Right ventricle myocardium superior (tissue), 1 donor: ENCODE measurements at regions not wholly inside any gene's neighbourhood (a gene's known extent, or its start where the extent isn't known, plus 50 kb on each side); places are given as distances from the start of the nearest gene placed in this dataset.

Source experiments
- ATAC-seq: fragments of 200-7000 bp; cut with Tn5 transposase; one replicate; pipeline ENCODE4 v1.9.1; 2020; ENCODE audit warnings: mild to moderate bottlenecking; ENCODE audit not compliant: poor library complexity
- DNase-seq: peaks from one replicate; pipeline ENCODE4 v3.0.0-alpha.2; 2020
- intact Hi-C: fragments of 100-400 bp; cut with DNase I; formaldehyde crosslinking; loops from one replicate; pipeline ENCODE4 v1.11.2; 2022
- donor health status: DM: no; HTN: yes; CAD: no; lungs with severe emphysema.

DNA sequence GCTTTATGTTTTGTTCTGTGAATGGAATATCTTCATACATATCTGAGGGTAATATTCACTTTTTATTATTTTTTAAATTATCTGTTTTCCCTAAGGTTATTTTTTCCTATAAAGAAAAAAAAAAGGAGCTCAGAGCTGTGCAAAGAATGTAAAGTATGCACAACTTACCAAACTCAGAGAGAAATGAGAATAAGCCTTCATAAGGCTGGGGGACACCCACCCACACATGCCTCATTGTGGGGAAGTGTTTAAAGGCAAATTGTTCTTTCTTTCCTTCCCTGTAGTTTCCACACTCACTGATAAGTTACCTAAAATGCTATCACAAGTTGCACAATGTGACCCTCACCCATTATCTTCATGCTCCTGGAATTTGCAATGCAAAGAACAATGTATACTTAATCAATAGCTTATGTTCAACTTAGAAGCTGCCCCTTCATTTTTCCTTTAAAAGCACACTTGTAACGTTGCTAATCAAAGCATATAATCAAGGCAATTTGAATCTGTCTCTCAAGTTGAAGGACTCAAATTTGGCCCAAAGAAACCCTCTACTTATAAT lies 108.1 kb downstream of the GNAT3 start:
- no peak for ATAC-seq
- no peak for DNase-seq
- intact Hi-C loops: no loop called here

DNA sequence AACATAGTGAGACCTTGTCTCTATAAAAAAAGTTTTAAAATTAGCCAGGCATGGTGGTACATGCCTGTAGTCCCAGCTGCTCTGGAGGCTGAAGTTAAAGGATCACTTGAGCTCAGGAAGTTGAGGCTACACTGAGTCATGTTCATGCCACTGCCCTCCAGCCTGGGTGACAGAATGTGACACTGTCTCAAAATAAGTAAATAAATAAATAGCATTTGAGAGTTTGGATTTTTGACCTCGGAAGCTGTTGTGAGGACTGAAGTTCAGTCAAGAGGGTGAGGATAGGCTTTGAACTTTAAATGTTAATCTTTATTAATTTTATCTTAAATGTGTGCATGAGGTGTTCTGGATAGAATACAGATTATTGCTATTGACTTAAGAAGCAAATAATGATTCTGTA lies 110.2 kb downstream of the GNAT3 start:
- DNase-seq: no peak
- no peak for ATAC-seq
- intact Hi-C loops: no loop called here

DNA sequence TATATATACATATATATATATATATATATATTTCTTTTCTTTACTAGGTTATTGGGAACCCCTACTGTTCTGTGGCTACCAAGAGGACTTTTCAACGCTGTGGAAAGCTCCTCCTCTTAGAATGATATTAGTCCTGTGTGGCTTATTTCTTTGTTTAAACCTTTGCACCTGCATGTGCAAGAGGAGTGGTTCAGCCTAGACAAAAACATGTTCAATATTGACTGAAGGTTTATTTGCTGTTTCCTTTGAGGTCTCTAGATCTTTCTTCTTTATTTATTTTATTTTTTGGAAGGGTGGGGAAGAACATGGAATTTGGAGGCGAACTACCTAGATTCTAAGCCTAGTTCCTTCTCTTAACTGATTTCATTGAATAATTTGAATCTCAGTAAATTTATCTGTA lies 118.1 kb downstream of the GNAT3 start:
- intact Hi-C loops: loop anchor here (5.0 to 10.0 kb wide), 2 partner anchors 296 to 329 kb away; no protein-coding TSS in a partner anchor
- ATAC-seq (no peak), DNase-seq (no peak)

DNA sequence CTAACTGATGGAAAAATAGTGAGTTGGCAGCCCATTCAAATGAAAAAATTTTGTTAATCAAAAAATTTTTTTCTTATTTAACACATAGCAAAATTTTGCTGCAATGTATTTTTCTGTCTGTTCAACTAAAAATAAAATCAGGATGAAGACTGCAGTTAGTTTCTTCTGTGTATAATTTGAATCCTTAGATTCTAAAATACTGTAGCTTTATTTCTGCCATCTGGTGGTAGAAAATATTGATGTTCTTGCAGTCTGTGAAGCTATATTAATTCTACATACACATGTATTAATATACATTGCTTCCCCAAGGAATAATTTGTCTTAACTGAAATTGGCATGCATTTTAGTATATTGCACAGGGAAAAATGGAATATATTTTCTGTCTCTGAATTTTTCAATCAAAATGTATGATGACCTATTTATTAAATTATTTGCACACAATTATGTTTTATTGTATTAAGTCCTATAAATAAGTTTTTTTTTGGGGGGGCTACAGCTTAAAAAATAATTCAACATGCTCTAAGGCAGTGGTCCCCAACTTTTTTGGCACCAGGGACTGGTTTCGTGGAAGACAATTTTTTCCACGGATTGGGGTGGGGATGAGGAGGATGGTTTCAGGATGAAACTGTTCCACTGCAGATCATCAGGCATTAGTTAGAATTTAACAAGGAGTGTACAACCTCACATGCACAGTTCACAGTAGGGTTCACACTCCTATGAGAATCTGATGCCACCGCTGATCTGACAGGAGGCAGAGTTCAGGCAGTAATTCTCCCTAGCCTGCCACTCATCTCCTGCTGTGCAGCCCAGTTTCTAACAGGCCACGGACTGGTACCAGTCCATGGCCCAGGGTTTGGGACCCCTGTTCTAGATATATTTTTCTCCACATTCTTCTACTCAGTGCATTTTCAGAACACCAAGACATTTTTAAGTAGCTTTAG lies 119.4 kb downstream of the GNAT3 start:
- ATAC-seq (no peak), DNase-seq (no peak)
- intact Hi-C loops: loop anchor here (5.0 to 10.0 kb wide), 2 partner anchors 295 to 328 kb away; no protein-coding TSS in a partner anchor

DNA sequence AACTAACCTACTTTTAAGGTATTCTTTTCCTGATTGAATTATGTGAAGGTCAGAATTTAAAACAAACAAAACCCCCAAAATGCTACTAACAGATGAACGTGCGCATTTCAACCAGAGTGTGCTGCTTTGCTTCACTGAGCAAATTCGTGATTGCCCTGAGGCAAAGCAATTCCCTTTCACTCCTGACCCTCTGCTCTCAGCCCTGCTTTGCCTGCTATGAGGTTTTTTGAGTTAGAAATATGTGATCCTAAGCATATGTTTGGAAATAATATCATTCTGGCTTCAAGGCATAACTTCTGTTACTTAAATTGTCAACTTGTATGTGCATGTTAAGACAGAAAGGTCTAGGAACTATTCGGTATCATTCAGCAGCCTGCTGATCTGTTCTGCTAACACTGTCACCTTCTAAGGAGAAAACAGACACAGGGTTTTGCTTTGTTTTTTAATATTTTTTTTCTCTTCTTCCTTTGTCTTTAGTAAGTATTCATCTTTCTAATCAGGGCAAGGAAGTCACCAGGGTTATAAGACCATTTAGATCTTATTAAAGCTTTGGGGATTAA lies 124.2 kb downstream of the GNAT3 start:
- intact Hi-C loops: no loop called here

DNA sequence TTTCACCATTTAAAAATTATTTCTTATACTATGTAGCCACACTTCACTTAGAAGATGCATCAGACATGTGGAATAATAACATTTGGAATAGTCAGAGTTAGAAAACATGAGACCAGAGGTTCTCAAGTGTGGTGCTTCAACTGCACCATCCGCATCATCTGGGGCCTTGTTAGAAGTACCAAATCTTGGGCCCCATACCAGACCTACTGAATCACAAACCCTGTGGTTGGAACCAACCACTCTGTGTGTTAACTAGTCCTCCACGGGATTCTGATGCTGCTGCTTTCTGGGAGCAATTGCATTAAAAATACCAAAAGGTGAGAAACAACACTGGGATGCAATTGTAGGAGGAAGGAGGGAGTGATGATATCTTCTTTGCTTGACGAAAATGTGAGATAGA lies 125.2 kb downstream of the GNAT3 start:
- intact Hi-C loops: no loop called here
- DNase-seq: no peak
- ATAC-seq: no peak

More for the DNA sequence above, 124.2 kb downstream of the GNAT3 start:
- no peak for DNase-seq
- no peak for ATAC-seq

DNA sequence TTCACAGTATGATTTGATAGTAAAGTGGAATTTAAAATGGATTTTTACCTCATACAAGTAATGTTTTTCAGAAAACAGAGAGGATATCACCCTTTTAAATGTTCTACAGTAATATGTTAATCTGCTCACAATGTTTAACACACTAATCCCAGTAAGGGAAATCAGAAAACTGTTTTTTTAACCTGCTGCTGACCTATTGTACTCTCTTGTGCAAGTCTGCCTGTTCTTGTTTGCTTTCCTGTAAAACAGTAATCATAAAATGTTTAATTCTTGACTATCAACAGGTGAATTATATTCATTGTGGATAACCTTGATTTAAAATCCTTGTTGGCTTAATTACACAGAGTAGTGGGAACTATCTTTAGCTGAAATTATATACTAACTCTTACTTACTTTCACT lies 126.4 kb downstream of the GNAT3 start:
- DNase-seq (no peak), ATAC-seq (no peak)
- intact Hi-C loops: no loop called here

DNA sequence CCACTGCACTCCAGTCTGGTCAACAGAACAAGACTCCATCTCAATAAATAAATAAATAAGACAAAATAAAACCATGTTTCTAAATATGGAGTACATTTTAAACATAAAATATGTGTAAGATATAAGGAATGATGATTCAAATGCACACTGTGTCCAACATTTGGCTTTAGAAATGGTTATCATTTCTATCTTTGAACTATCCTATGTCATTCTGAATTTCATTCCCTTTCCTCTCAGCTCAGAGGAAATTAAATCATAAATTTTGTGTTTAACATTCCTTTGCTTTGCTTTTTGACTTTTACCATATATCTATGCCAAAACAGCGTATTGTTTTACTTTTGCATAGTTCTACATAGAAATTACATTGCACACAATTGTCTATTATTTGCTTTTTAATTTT lies 130.9 kb downstream of the GNAT3 start:
- ATAC-seq: no peak
- intact Hi-C loops: no loop called here

DNA sequence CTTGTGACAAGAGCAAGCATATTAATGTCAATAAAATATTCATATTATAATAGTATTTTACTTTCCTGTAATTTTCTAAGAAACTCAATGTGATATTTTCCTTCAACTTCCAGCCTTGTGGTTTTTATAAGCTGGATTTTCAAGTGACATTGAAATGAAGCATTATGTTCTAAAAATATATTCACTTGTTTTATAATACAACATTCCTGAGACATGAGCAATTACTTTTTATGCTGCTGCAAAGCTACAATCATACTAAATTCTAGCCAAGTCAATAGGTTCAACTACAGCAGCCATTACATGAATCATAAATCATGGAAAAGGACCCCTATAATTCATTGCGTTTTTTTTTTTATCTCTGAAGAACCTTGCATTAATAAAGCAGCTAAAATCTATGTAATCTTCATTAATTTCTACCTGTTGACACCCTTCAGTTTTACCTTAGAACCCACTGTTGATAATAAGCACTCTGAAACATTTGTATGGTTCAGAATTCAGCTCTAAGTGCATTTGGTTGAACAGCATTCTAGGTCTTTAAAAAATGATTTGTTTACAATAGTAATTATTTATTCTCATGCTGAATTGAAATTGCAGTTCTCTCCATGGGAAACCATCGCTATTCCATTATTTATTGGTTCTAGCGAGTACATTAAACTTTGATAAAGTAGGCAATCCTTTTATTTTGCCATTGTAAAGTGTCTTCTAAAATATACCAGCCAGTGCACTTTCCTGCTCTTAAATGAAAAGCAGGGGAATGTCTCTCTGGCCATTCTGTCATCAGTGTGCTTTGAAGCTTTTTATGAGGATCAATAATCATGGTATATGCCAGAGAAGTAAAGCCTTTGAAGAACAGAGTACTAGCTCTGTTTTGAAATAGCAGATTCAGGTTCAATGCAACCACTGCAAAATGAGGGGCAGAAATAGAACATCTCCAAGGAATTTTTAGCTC lies 132.6 kb downstream of the GNAT3 start:
- DNase-seq (no peak), ATAC-seq (no peak)
- intact Hi-C loops: no loop called here

More for the DNA sequence above, 130.9 kb downstream of the GNAT3 start:
- no peak for DNase-seq

DNA sequence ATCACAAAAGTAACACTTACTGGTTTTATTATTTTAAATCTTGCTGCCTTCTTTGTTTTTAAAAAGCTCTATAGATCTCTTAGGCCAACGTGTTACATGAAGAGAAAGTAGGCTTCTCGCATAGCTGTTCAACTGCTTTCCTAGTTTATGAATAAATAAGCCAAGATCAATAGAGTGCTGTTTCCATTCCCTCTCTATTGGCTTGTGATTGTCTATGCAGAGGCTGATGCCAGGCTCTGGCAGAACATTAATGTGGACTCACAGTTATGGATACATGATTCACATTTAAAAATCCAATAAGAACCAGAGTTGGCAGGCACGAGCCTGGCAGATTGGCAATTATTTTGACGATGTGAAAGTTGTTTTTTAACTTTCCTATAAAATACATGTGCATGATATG lies 137.5 kb downstream of the GNAT3 start:
- intact Hi-C loops: no loop called here
- DNase-seq (no peak), ATAC-seq (no peak)

DNA sequence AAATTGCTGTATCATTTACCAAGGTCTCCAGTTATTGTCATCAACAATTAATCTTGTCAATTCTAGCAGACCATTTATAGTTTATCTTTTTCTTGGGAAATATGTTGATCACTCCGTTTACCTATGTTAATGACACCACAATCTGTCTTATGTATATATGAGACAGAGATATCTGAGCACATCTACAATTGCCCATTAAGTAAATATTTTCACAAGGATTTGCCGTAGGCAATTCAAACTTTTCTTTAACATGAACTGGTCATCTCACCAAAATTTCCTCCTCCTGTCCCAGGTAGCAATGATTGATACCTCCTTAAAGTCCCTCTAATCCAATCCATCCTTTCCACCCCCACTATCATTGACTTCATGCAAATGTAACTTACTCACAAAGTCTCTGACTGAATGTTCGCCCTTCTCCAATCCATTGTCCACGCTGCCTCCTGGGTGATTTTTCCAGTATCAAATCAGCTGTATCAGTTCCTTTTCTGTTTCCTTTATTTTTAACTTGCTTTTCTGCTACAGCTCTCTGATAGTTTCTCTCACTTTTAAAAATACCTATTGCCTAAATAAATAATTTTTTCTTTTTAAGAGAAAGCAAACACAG lies 138.3 kb downstream of the GNAT3 start:
- DNase-seq (no peak), ATAC-seq (no peak)
- intact Hi-C loops: no loop called here

DNA sequence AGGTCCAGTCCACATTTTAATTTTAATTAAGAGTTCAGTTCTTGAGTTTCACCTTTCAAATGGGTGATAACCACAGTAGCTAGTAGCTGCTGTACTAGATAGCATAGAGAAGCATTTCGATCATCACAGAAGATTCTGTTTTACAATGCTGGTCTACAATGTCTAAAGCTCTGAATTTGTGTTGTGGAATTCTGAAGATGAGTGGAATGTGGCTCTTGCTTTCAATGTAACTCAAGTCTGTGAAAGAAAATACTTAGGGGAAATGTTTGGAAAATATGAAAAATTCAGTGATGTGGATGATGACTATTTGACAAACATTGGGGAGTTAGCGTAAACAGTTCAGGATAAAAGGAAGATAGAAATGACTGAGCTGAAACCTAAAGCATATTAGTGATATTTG lies 139.4 kb downstream of the GNAT3 start:
- intact Hi-C loops: no loop called here
- no peak for DNase-seq
- no peak for ATAC-seq

DNA sequence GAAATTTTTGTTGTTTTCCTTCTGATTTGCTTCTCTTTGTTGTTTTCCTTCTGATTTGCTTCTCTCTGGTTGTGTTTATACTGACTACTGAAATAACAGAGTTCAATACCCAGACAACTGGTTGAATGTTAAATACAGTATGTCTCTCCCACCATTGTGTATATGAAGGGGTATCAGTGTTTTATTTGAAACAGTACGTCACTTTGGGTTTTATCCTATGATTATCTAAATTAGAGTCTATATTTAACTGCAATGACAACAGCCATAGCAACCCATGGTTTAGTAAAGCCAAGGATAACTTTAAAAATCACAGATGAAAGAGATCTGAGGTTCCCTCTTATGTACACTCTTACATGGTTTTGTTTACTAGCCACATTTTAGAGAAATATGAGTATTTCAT lies 141.3 kb downstream of the GNAT3 start:
- DNase-seq (no peak), ATAC-seq (no peak)
- intact Hi-C loops: no loop called here

DNA sequence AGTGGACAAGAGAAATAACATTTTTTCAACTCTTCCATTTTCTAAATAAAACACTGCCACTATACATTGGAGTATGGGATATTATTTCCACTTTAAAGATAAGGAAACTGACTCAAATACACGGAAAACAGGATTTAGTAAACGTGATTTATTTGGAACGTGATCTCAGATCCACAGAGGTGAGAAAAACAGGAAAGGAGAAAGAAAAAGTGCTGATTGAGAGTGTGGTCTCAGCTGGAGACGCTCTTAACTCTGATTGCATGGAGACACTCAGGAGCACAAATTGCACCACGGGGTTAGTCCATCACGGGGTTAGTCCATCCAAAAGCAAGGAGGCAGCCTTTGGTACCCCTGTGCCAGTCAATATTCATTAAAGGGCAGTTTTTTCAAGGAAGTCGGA lies 142.5 kb downstream of the GNAT3 start:
- ATAC-seq (no peak), DNase-seq (no peak)
- intact Hi-C loops: no loop called here

DNA sequence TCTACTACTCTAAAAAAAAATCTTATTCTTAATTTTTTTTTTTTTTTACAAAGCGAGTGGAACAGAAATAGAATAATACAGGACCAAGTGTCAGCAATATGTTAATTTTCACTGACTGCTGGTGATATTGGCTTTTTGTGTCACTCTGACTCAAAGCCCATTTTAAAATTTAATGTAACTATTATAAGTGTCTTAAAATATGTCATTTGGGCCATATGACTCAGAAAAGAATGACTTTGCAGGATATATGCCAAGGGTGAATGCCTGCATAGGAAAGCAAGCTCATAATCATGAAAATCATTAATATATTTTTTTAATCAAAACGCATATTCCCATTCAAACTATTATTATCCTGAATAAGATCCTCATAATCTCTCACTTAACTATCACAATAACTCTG lies 149.2 kb downstream of the GNAT3 start:
- ATAC-seq: no peak
- no peak for DNase-seq
- intact Hi-C loops: no loop called here

DNA sequence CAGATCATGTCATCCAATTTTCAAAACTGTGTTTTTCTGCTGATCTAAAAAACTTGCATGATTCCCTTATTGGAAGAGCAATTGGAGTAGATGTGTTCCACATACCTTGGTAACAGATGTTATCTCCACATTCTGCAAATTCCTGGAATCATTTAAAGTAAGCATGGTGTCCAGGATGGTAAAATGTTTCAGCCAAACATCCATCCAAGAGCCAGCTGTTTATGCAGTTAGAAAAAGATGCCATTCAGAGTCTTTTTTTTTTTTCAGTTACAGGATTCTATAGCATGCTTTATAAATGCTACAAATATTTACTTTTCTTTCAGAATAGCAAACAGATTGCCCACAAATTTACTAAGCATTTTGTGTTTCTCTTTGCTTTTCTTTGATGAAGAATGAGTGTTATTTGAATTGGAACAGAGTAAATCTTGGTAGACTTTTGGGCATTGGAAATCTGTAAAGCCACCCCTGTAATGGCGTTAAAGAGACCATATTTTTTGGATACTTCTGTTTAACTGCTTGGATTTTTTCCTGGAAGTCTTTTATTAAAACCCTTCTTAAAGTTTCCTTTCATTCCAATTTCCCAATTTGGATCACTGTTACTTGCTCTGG lies 149.8 kb downstream of the GNAT3 start:
- intact Hi-C loops: no loop called here
- ATAC-seq (no peak), DNase-seq (no peak)

DNA sequence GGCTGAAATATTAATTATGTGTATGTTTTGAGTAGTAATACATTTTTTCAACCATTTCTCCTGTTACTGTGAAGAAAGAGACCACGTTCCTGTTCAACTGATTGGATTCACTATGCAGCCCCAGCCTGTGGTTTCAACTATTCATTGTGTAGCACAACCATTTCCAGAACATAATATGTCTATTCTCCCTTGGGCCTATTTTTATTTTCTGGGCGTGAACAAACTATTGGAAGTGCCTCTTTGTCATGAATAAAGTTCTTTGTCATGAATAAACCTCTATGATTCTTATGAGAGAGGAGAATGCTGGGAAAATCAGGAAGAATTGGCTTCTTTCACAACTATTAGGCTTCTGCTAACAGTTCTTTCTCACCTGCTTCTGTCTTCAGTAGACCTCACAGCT lies 152.4 kb downstream of the GNAT3 start:
- intact Hi-C loops: no loop called here
- ATAC-seq: no peak
- no peak for DNase-seq

DNA sequence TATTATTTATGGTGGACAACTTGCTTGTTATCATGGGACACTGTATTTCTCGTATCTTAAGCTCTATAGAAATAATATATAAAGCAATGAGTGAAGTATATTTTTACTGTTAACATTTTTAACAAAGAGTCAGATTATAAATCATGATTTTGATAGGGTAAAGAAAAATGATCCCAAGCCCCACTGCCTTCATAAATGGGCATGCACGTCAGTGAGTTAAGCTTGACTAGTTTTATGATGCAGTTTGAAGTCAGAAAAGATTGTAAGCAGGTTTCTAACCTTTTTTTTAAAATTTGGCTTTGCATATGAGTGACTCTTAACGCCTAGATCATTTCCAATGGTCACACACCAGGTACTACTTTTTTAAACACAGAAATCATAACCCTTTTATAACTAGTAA lies 152.8 kb downstream of the GNAT3 start:
- intact Hi-C loops: no loop called here
- ATAC-seq (no peak), DNase-seq (no peak)
